LoVo (cell line): ENCODE measurements at regions not wholly inside any gene's neighbourhood (a gene's known extent, or its start where the extent isn't known, plus 50 kb on each side); places are given as distances from the start of the nearest gene placed in this dataset.

Experiments used
- DNase-seq: peaks from one replicate; pipeline ENCODE4 v3.0.0-alpha.2; 2016; ENCODE audit warnings: low spot score

GRCh38 chr2:150162241-150162942 lies 325.1 kb downstream of the RND3 start:
- DNase-seq, result no peak

GRCh38 chr2:150160058-150160457 lies 327.4 kb downstream of the RND3 start:
- no peak for DNase-seq

- DNase-seq, result no peak
These were observed 328.2 kb downstream of the RND3 start for GRCh38 chr2:150159300-150159699.

- no peak for DNase-seq
These were observed 330.6 kb downstream of the RND3 start for GRCh38 chr2:150156876-150157275.

GRCh38 chr2:150156415-150156814 lies 331.1 kb downstream of the RND3 start:
- no peak for DNase-seq

- no peak for DNase-seq
These were observed 333.1 kb downstream of the RND3 start for GRCh38 chr2:150154308-150154797.

- peak; percentile 17 for DNase-seq
These were observed 333.7 kb downstream of the RND3 start for GRCh38 chr2:150153646-150154307.

GRCh38 chr2:150152230-150152629 lies 335.2 kb downstream of the RND3 start:
- DNase-seq, result no peak

- DNase-seq, result no peak
These were observed 337.3 kb downstream of the RND3 start for GRCh38 chr2:150150144-150150543.

- DNase-seq, result no peak
These were observed 339.4 kb downstream of the RND3 start for GRCh38 chr2:150147889-150148683.

- no peak for DNase-seq
These were observed 340.6 kb downstream of the RND3 start for GRCh38 chr2:150146879-150147278.

- DNase-seq, result no peak
These were observed 342.2 kb downstream of the RND3 start for GRCh38 chr2:150145299-150145692.

- DNase-seq, result no peak
These were observed 342.7 kb downstream of the RND3 start for GRCh38 chr2:150144546-150145298.

- DNase-seq, result no peak
These were observed 344.4 kb downstream of the RND3 start for GRCh38 chr2:150143087-150143536.

GRCh38 chr2:150142561-150142960 lies 344.9 kb downstream of the RND3 start:
- DNase-seq, result no peak

GRCh38 chr2:150141226-150142001 lies 346.1 kb downstream of the RND3 start:
- DNase-seq, result no peak

- no peak for DNase-seq
These were observed 346.7 kb downstream of the RND3 start for GRCh38 chr2:150140777-150141176.

GRCh38 chr2:150138587-150138986 lies 348.9 kb downstream of the RND3 start:
- no peak for DNase-seq

- DNase-seq, result no peak
These were observed 350.0 kb downstream of the RND3 start for GRCh38 chr2:150137338-150138069.

- DNase-seq, result no peak
These were observed 350.6 kb downstream of the RND3 start for GRCh38 chr2:150136893-150137292.
